ENCODE measurements at regions not wholly inside any gene's neighbourhood (a gene's known extent, or its start where the extent isn't known, plus 50 kb on each side); places are given as distances from the start of the nearest gene placed in this dataset.

- no peak for TF ChIP-seq CTCF (IDR thresholded peaks at IDR 0.05; ENCODE audit: insufficient read depth, low read depth, low read length)
- DNase-seq (ENCODE audit: low read depth), result no peak
- no peak overlapping the region for H3K4me3 ChIP-seq (ENCODE audit: low read depth, low read length)
These were observed 366.9 kb upstream of the HSFY2 start for GRCh38 chrY:19140285-19140920.

DNA sequence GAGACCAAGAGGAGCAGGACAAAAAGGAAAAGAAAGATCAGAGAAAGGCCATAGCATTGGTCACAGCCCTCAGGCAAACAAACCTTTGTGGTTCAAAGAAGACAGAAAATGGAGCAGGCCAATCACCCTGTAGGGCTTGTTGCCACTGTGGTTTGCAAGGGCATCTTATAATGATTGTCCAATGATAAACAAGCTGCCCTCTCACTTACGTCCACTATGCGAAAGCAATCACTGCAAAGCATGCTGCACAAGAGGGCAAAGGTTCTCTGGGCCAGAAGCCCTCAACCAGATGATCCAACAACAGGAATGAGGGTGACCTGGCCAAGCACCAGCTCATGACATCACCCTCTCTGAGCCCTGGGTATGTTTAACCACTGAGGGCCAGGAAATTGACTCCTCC, 360.9 kb upstream of the HSFY2 start:
- no peak for TF ChIP-seq CTCF (IDR thresholded peaks at IDR 0.05; ENCODE audit: insufficient read depth, low read depth, low read length)

GRCh38 chrY:19130569-19131358, 357.2 kb upstream of the HSFY2 start:
- no peak for TF ChIP-seq CTCF (IDR thresholded peaks at IDR 0.05; ENCODE audit: insufficient read depth, low read depth, low read length)
- H3K4me3 ChIP-seq (ENCODE audit: low read depth, low read length), result no peak overlapping the region
- no peak for DNase-seq (ENCODE audit: low read depth)

More for the DNA sequence above, 360.9 kb upstream of the HSFY2 start:
- no peak for DNase-seq (ENCODE audit: low read depth)
- H3K4me3 ChIP-seq (ENCODE audit: low read depth, low read length), result no peak overlapping the region

DNA sequence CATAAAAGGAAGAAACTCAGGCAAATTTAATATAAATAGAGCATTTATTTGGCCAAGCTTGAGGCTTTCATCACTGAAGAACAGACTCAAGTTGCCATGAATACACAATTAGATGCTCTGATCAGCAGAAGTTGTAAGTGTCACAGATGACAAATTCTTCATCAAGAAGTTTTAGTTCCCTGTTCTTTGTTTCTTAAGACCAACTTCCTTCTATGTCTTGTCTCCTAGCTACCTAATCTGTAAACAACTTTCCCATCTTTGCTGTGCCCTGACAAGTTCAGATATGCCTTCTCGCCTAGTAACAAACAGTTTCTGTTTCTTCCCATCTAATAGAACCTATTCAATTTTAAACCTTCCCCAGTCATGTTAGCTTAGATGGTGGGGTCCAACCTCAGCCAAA, 353.4 kb upstream of the HSFY2 start:
- TF ChIP-seq CTCF (IDR thresholded peaks at IDR 0.05; ENCODE audit: insufficient read depth, low read depth, low read length), result no peak
- DNase-seq (ENCODE audit: low read depth), result no peak

GRCh38 chrY:19124609-19125008, 351.1 kb upstream of the HSFY2 start:
- H3K4me3 ChIP-seq (ENCODE audit: low read depth, low read length), result no peak overlapping the region
- TF ChIP-seq CTCF (IDR thresholded peaks at IDR 0.05; ENCODE audit: insufficient read depth, low read depth, low read length), result no peak
- DNase-seq (ENCODE audit: low read depth), result no peak

More for the DNA sequence above, 353.4 kb upstream of the HSFY2 start:
- no peak overlapping the region for H3K4me3 ChIP-seq (ENCODE audit: low read depth, low read length)

GRCh38 chrY:19122450-19122849, 348.9 kb upstream of the HSFY2 start:
- no peak for DNase-seq (ENCODE audit: low read depth)
- H3K4me3 ChIP-seq (ENCODE audit: low read depth, low read length), result no peak overlapping the region
- no peak for TF ChIP-seq CTCF (IDR thresholded peaks at IDR 0.05; ENCODE audit: insufficient read depth, low read depth, low read length)

All from fibroblast of villous mesenchyme (primary cell).